ENCODE measurements at regions not wholly inside any gene's neighbourhood (a gene's known extent, or its start where the extent isn't known, plus 50 kb on each side); places are given as distances from the start of the nearest gene placed in this dataset.
"Not testable (repeated sequence)": the region's sequence is repeated elsewhere in the genome, so short reads cannot be mapped to it uniquely, and the experiment has no call there.

DNA sequence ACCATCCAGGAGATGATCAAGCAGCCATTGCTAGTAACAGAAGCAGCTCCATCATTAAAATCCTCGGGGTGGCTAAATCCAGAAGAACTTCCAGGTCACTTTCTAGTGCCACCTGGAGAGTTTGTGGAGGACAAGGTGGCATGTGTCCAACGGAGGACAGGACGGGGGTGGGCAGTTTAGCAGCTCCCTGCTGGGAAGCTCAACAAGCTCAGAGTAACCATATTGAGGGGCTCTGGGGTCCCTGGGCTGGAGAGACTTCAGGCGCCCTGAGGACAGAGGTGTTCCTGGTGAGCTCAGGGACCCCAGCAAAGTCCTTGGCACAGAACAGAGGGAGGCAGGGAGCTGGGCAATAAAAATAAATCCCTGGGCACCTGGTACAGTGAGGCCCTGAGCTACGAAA, 140.0 kb upstream of the FHL2 start:
- Mint-ChIP-seq H3K4me3 (no peak overlapping the region), H3K27ac (no peak overlapping the region), H3K27me3 (peaks cover 13% of the 10 kb centered on the region), H3K9me3 (no peaks in the 10 kb centered on the region), H3K36me3 (ENCODE audit: low read depth) (no peaks in the 10 kb centered on the region), H3K4me1 (ENCODE audit: low read depth) (no peaks in the 10 kb centered on the region)

DNA sequence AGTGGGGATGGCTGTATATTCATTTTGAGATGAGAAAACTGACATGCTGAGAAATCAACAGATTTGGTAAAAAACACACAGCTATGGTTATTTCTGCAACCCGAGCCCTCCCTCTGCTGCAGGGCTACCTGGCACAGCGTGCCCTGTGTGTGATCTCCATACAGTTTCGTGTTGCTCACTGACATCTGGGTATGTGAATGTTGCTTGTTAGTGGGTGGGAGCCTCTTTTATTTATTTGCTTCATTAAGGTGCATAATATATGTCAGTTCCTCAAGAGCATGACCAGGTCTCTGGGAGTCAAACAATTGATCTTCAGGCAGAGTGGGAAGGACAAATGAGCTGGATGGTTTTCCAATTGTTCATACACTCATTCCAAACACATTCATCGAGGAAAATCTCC, 139.1 kb upstream of the FHL2 start:
- Mint-ChIP-seq H3K4me1 (ENCODE audit: low read depth) (no peaks in the 10 kb centered on the region), H3K27me3 (peaks cover 13% of the 10 kb centered on the region), H3K27ac (no peak overlapping the region), H3K36me3 (ENCODE audit: low read depth) (no peaks in the 10 kb centered on the region), H3K4me3 (no peak overlapping the region), H3K9me3 (no peaks in the 10 kb centered on the region)

DNA sequence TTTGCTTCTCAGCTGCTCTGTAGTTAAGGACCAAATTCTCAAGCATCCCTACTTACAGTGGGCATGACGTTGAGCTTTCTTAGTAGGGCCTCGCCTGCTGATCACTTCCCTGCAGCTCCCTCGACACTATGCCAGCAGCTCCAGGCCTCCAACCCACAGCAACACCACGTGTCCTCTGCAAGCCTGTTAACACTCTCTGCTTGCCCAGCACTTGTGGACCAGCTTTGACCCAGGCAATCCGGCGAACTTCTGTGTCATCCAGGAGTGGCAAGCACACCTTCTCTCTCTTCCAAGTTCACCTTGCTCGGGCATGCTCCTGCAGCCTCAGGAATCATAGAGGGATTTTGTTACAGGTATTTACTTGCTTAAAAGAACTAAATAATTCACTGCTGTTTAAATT, 138.6 kb upstream of the FHL2 start:
- Mint-ChIP-seq H3K4me1 (ENCODE audit: low read depth) (no peaks in the 10 kb centered on the region), H3K36me3 (ENCODE audit: low read depth) (no peaks in the 10 kb centered on the region), H3K27ac (no peak overlapping the region), H3K9me3 (no peaks in the 10 kb centered on the region), H3K27me3 (peaks cover 13% of the 10 kb centered on the region), H3K4me3 (no peak overlapping the region)

DNA sequence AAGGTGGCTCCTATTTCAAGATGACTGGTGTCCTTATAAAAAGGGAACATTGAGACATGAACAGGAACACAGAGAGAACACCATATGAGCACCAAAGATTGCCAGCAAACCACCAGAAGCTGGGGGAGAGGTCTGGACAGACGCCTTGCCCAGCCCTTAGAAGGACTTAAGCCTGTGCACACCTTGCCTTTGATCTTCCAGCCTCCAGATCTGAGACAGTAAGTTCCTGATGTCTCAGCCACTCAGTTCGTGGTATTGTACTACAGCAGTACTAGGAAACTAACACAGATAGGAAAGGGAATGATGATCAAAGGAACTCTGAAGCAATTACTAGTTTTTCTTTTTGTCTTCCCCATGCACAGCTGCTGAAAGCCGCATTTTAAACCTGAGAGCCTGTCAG, 137.3 kb upstream of the FHL2 start:
- Mint-ChIP-seq H3K4me3 (no peak overlapping the region), H3K27ac (no peak overlapping the region), H3K9me3 (no peaks in the 10 kb centered on the region), H3K4me1 (ENCODE audit: low read depth) (no peaks in the 10 kb centered on the region), H3K27me3 (peaks cover 13% of the 10 kb centered on the region), H3K36me3 (ENCODE audit: low read depth) (no peaks in the 10 kb centered on the region)

DNA sequence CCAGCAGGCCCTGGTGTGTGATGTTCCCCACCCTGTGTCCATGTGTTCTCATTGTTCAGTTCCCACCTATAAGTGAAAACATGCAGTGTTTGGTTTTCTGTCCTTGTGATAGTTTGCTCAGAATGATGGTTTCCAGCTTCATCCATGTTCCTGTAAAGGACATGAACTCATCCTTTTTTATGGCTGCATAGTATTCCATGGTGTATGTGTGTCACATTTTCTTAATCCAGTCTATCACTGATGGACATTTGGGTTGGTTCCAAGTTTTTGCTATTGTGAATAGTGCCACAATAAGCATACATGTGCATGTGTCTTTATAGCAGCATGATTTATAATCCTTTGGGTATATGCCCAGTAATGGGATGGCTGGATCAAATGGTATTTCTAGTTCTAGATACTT, 130.4 kb upstream of the FHL2 start:
- not testable (repeated sequence) for H3K4me1 Mint-ChIP-seq (ENCODE audit: low read depth); H3K27me3 Mint-ChIP-seq; H3K27ac Mint-ChIP-seq; H3K9me3 Mint-ChIP-seq; H3K4me3 Mint-ChIP-seq; H3K36me3 Mint-ChIP-seq (ENCODE audit: low read depth)

DNA sequence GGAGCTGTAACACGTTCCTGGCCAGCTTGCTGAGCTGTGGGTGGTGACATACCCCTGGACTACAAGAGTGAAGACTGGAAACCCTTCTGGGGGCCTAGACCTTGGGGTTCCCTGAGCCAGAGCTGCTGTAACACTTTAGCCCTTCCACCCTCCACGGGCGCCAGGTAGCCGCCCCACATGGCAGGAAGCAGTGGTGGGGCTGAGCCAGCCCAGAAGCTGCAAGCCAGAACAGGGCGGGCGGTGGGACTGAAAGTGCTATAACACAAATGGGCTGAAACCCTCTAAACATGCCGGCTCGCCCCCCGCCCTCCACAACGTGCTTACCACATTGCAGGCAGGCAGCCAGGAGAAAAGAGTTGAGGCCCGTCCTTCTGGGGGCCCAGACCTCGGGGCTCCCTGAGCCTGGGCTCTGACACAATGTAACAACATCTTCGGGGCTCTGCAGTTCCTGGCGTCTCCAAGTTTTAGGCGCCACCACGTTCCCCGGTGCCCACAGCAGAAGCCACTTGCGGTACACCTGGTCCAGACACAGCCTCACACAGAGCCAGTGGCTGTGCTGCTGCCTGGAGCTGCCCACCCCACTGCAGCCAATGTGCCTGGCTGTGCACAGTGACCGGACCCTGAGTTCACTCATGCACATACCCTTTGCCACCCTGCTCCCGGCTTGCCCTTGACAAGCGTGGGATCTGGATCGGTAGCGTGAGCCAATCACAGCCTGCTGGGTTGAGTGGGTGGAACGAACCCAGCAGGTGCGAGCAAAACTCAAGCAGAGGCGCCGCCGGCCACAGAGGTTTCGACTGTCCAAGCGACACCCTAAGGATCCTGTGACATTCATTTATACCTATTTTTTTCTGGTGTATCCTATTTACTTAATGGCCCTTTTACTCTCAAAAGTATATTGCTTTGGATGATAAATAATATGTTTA, 127.4 kb upstream of the FHL2 start:
- H3K4me3 Mint-ChIP-seq, result no peak overlapping the region
- H3K36me3 Mint-ChIP-seq (ENCODE audit: low read depth), result no peaks in the 10 kb centered on the region
- no peaks in the 10 kb centered on the region for H3K9me3 Mint-ChIP-seq
- no peak overlapping the region for H3K27ac Mint-ChIP-seq
- peaks cover 5% of the 10 kb centered on the region for H3K27me3 Mint-ChIP-seq
- no peaks in the 10 kb centered on the region for H3K4me1 Mint-ChIP-seq (ENCODE audit: low read depth)

DNA sequence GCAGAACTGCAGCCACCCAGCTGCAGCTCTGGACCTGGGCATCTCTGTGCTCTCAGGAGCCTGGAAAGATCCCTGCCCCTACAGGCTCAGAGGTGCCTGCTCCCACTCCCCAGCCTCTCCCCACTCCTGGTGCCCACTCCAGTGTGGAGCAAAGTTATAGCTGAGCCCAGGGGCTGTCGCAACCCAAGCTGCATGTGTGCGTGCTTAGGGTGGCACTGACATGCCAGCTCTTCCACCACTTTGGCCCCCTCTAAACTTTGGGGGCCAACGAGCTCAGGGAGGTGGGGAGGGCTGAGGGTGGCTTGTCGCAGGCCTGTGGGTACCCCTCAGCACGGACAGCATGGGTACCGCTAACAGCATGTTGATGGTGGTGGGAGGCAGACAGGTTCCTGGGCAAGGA, 126.3 kb upstream of the FHL2 start:
- H3K36me3 Mint-ChIP-seq (ENCODE audit: low read depth), result no peaks in the 10 kb centered on the region
- no peak overlapping the region for H3K4me3 Mint-ChIP-seq
- no peaks in the 10 kb centered on the region for H3K9me3 Mint-ChIP-seq
- peaks cover 5% of the 10 kb centered on the region for H3K27me3 Mint-ChIP-seq
- H3K27ac Mint-ChIP-seq, result no peak overlapping the region
- no peaks in the 10 kb centered on the region for H3K4me1 Mint-ChIP-seq (ENCODE audit: low read depth)

DNA sequence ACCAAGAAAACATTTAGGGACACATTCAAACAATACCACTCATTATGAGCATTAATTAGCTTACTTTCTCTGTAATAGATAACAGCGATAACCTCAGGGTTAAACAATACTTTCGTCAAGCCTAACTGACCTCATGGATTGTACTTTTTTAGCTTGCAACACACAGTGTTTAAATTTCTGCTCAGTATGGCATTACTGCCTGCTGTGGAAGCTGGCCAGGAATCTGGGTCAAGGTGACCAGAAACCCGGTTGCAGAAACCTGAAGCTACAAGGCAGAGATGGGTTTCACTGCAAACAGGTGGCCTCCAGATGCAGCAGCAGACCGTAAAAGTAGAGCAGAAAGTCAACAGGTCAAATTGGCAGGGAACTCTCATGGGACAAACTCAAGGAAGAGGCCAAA, 123.8 kb upstream of the FHL2 start:
- Mint-ChIP-seq H3K9me3 (no peaks in the 10 kb centered on the region), H3K27ac (no peak overlapping the region), H3K27me3 (peaks cover 2% of the 10 kb centered on the region), H3K36me3 (ENCODE audit: low read depth) (no peaks in the 10 kb centered on the region), H3K4me1 (ENCODE audit: low read depth) (no peaks in the 10 kb centered on the region), H3K4me3 (no peak overlapping the region)

DNA sequence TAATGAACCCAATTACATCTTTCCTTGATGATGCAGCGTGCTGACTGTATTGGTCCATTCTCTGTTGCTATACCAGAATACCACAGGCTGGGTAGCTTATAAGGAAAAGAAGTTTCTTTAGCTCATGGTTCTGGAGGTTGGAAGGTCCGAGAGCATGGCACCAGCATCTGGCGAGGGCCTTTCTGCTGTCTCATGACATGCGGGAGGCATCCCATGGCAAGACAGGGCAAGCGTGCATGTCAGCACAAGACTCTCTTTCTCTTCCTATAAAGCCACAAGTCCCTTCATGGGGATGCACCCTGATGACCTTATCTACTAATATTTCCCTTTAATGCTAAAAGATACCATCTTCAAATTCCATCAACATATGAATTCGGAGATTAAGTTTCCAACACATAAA, 122.8 kb upstream of the FHL2 start:
- Mint-ChIP-seq H3K36me3 (ENCODE audit: low read depth) (no peaks in the 10 kb centered on the region), H3K4me1 (ENCODE audit: low read depth) (no peaks in the 10 kb centered on the region), H3K27ac (no peak overlapping the region), H3K27me3 (no peaks in the 10 kb centered on the region), H3K9me3 (no peaks in the 10 kb centered on the region), H3K4me3 (no peak overlapping the region)

DNA sequence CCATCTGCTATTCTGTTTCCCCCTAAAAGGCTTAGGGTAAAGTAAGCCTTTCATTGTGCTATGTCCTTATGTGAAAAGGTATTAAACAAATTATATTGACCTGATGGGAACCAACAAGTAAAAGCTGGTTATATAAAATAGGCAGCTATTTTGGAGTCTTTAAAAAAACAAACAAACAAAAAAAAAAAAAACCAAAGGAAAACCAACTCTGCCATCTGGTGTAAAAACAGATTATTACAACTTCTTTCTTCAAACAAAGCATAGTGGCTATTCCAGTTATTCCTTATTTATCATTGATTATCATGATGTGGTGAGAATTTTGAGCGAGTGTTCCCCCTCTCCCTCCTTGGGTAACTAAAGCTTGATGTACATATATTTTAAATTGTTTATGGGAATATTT, 122.3 kb upstream of the FHL2 start:
- Mint-ChIP-seq H3K4me3 (no peak overlapping the region), H3K36me3 (ENCODE audit: low read depth) (no peaks in the 10 kb centered on the region), H3K27ac (no peak overlapping the region), H3K27me3 (no peaks in the 10 kb centered on the region), H3K9me3 (no peaks in the 10 kb centered on the region), H3K4me1 (ENCODE audit: low read depth) (no peaks in the 10 kb centered on the region)

DNA sequence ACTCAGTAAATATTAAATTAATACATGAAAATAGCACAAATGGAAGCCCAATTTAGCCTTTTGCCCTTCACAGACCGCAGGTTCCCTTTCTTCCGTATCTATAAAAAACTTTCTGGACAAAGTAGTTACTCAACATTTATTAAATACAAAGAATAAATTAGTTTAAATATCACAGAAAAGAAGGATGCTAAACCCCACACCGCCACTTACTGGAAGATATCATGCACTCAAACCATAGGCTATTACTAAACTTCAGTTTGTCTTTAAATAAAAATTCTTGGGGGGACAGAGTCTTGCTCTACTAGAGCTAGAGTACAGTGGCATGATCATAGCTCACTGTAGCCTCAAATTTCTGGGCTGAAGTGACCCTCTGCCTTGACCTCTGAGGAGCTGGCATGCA, 120.7 kb upstream of the FHL2 start:
- Mint-ChIP-seq H3K27ac (no peak overlapping the region), H3K9me3 (no peaks in the 10 kb centered on the region), H3K4me3 (no peak overlapping the region), H3K27me3 (peaks cover 5% of the 10 kb centered on the region), H3K36me3 (ENCODE audit: low read depth) (no peaks in the 10 kb centered on the region), H3K4me1 (ENCODE audit: low read depth) (no peaks in the 10 kb centered on the region)

DNA sequence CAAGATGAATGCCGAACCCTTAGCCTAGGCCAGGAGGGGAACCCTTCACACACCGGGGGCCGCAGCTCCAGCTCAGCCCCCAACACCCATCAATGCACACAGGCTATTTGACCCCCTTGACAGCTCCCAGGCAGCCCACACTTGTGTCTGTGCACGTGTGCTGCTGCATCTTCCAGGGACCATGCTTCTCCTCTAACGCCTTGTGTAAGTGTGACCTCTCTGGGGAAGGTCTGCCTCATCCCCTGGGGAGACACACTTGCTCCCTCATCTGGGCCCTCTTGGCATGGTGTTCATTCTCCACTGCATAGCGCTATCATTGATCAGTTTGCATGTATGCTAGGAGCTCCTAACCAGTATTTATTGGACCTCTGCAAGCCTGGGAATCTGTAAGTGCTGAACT, 120.0 kb upstream of the FHL2 start:
- no peak overlapping the region for H3K27ac Mint-ChIP-seq
- H3K9me3 Mint-ChIP-seq, result no peaks in the 10 kb centered on the region
- no peaks in the 10 kb centered on the region for H3K36me3 Mint-ChIP-seq (ENCODE audit: low read depth)
- H3K4me3 Mint-ChIP-seq, result no peak overlapping the region
- H3K27me3 Mint-ChIP-seq, result peaks cover 9% of the 10 kb centered on the region
- no peaks in the 10 kb centered on the region for H3K4me1 Mint-ChIP-seq (ENCODE audit: low read depth)

DNA sequence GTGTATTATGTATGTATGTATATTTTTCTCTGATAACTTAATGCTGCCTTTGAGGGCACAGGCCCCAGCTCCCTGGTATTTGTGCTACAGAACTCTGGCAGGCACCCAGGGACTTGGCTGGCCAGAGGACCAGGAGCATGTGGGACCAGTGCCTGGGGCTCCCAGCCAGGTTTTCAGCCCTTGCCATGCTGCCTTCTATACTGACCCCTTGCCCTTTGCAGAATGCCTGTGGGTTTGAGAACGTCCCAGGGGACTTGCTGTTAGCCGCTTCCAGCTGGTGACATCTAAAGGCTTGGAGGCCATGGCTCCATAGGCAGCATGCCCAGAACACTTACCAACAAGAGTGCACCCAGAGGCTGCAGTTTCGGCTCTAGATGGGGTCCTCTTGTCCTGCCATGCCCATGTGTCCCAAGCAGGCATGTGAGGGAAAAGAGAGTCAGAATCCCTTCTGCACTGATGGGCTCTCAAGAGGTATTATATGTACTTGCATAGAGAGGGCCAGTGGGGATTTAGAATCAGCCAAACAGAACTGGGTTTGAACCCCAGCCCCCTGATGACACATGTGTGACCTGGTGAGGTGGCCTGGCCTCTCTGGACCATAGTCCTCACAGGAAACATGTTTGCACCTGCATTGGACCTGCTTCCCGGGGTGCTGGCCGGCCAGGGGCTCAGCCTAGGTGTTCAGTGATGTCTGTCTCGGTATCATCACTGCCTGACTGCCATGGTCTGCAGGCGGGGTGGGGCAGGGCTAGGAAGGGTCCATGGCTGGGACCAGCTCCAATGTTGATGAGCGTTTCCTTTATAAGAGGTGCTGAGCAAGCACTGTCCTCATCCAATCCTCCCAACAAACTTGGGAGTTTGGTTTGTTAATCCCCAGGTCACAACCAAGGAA, 119.2 kb upstream of the FHL2 start:
- Mint-ChIP-seq H3K4me1 (ENCODE audit: low read depth) (no peaks in the 10 kb centered on the region), H3K4me3 (no peak overlapping the region), H3K9me3 (no peaks in the 10 kb centered on the region), H3K27ac (no peak overlapping the region), H3K27me3 (peaks cover 9% of the 10 kb centered on the region), H3K36me3 (ENCODE audit: low read depth) (no peaks in the 10 kb centered on the region)

DNA sequence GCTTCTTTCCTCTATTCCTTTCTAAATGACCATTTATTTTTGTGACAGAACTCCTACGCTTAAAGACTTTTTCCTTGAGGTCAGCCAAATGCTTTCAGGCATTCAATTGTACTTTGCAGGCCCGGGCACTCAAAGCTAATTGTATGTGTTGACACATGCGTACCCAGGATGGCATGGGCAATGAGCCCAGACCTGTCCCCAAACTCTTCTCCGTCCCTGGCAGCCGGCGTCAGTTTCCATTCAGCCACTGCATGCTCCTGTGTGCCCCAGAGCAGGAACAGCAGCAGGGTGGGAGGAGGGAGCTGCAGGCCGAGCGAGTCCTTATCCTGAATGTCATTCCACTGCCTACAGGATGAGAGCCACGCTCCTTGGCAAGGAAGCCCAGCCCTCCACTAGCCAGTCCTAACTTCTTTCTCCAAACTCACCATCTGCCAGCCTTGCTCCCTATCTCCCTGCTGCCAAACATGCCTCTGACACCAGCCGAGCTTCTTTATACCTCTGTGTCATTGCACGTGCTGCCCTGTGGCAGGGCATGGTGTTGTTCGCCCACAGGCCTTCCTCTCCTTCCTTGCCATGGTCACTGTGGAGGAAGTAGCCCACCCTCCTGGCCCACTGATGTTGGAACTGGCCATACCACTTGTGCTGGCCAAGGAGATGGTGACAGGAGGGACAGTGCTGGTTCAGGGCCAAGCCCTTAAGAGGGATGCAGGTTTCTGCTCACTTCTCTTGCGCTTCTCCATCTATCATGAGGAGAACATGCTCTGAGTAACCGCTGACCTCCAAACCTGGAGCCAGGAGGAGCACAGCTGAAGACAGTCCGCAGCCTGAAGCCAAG, 116.9 kb upstream of the FHL2 start:
- no peaks in the 10 kb centered on the region for H3K9me3 Mint-ChIP-seq
- peaks cover 9% of the 10 kb centered on the region for H3K27me3 Mint-ChIP-seq
- H3K27ac Mint-ChIP-seq, result no peak overlapping the region
- H3K36me3 Mint-ChIP-seq (ENCODE audit: low read depth), result no peaks in the 10 kb centered on the region
- no peaks in the 10 kb centered on the region for H3K4me1 Mint-ChIP-seq (ENCODE audit: low read depth)
- no peak overlapping the region for H3K4me3 Mint-ChIP-seq

DNA sequence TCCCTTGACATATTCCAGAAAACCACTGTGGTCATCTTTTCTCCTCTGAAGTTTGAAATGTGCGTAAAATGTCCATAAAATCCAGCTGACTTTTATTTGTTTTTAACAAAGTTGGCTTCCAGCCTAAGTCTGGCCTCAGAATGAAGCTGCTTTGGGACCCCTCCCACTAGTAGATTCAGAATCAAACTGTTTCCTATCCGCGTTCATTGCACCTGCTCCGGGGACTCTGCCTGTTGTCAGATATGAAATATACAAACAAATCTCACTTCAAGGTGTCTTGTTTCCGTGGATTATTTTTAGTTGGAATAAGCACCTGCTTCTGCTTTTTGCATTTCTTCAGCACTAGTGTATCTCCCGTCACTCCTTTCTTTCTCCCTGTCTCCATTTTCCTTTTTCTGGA, 115.7 kb upstream of the FHL2 start:
- H3K9me3 Mint-ChIP-seq, result no peaks in the 10 kb centered on the region
- H3K4me1 Mint-ChIP-seq (ENCODE audit: low read depth), result no peaks in the 10 kb centered on the region
- H3K27ac Mint-ChIP-seq, result no peak overlapping the region
- H3K36me3 Mint-ChIP-seq (ENCODE audit: low read depth), result no peaks in the 10 kb centered on the region
- no peak overlapping the region for H3K4me3 Mint-ChIP-seq
- H3K27me3 Mint-ChIP-seq, result peaks cover 9% of the 10 kb centered on the region
